ENCODE measurements at regions not wholly inside any gene's neighbourhood (a gene's known extent, or its start where the extent isn't known, plus 50 kb on each side); places are given as distances from the start of the nearest gene placed in this dataset.

DNA sequence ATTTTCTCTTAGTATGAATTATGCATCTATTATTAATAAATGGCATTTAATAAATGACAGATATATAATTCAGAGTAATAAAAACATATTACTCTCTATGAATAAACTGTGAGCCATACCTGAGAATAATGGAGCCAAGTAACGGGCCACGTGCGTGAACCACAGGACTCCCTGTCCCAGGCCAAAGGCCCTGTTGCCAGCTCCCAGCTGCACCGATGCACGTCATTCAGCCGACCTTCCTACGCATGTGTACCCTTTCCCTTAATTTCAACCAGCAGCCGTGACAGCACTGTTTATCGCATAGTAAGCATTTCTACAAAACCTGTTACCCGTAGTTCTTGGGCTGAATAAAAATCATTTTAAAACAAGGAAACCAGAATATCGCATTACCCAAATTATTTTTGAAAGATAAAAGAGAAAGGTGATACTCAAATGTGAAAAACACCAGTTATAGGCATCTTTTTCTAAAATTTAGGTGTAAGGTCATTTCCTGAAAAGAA, 827.2 kb upstream of the FRG1 start:
- Histone ChIP-seq H3K27me3 (ENCODE audit: low read length) (no peaks in the 10 kb centered on the region), H3K79me2 (ENCODE audit: low read length) (no peaks in the 10 kb centered on the region), H3K9me2 (replicated peaks; ENCODE audit: low read length) (no peaks in the 10 kb centered on the region), H2AFZ (ENCODE audit: low read length) (no peak overlapping the region), H3K27ac (ENCODE audit: low read length) (no peak overlapping the region), H3K36me3 (ENCODE audit: low read depth, low read length) (no peaks in the 10 kb centered on the region), H4K20me1 (ENCODE audit: low read length) (no peaks in the 10 kb centered on the region), H3K4me2 (ENCODE audit: low read length) (no peak overlapping the region), H3K9ac (ENCODE audit: low read length) (no peak overlapping the region), H3K9me3 (ENCODE audit: low read length) (no peaks in the 10 kb centered on the region), H3F3A (ENCODE audit: low read length, unreplicated experiment) (no peaks in the 10 kb centered on the region), H3K4me1 (ENCODE audit: insufficient read depth, low read length) (no peaks in the 10 kb centered on the region), H3K4me3 (ENCODE audit: low read length) (no peak overlapping the region)
- BruUV-seq (replicated peaks) = no TSS peak
- ChIA-PET POLR2A (ENCODE audit: unreplicated experiment) (no interaction called here), CTCF (no interaction called here)
- ATAC-seq = no peak
- intact Hi-C loops (cut with micrococcal nuclease) = no loop called here
- no peak for TF ChIP-seq EZH2 (IDR thresholded peaks at IDR 0.05; ENCODE audit: low read length, unreplicated experiment)
- TF ChIP-seq EZH2phosphoT487 (IDR thresholded peaks at IDR 0.05; ENCODE audit: borderline replicate concordance, low read length) = no peak
- TF ChIP-seq, protein P1, sequence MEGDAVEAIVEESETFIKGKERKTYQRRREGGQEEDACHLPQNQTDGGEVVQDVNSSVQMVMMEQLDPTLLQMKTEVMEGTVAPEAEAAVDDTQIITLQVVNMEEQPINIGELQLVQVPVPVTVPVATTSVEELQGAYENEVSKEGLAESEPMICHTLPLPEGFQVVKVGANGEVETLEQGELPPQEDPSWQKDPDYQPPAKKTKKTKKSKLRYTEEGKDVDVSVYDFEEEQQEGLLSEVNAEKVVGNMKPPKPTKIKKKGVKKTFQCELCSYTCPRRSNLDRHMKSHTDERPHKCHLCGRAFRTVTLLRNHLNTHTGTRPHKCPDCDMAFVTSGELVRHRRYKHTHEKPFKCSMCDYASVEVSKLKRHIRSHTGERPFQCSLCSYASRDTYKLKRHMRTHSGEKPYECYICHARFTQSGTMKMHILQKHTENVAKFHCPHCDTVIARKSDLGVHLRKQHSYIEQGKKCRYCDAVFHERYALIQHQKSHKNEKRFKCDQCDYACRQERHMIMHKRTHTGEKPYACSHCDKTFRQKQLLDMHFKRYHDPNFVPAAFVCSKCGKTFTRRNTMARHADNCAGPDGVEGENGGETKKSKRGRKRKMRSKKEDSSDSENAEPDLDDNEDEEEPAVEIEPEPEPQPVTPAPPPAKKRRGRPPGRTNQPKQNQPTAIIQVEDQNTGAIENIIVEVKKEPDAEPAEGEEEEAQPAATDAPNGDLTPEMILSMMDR (conservative IDR thresholded peaks at IDR 0.05; ENCODE audit: low read depth, low read length) = no peak
- DNase-seq = no peak

GRCh38 chr4:189117426-189117825, 823.2 kb upstream of the FRG1 start:
- no peaks in the 10 kb centered on the region for H3K27me3 ChIP-seq (ENCODE audit: low read length)
- H3K79me2 ChIP-seq (ENCODE audit: low read length) = no peaks in the 10 kb centered on the region
- ATAC-seq = no peak
- no peaks in the 10 kb centered on the region for H4K20me1 ChIP-seq (ENCODE audit: low read length)
- H3K36me3 ChIP-seq (ENCODE audit: low read depth, low read length) = no peaks in the 10 kb centered on the region
- H3K4me3 ChIP-seq (ENCODE audit: low read length) = no peak overlapping the region
- DNase-seq = peak; percentile 3
- H3K4me2 ChIP-seq (ENCODE audit: low read length) = no peak overlapping the region
- H3K9ac ChIP-seq (ENCODE audit: low read length) = no peak overlapping the region
- no peaks in the 10 kb centered on the region for H3F3A ChIP-seq (ENCODE audit: low read length, unreplicated experiment)
- no peak overlapping the region for H3K27ac ChIP-seq (ENCODE audit: low read length)
- H3K9me3 ChIP-seq (ENCODE audit: low read length) = no peaks in the 10 kb centered on the region
- BruUV-seq (replicated peaks) = no TSS peak
- H3K9me2 ChIP-seq (replicated peaks; ENCODE audit: low read length) = no peaks in the 10 kb centered on the region
- POLR2A ChIA-PET (ENCODE audit: unreplicated experiment) = no interaction called here
- no peak overlapping the region for H2AFZ ChIP-seq (ENCODE audit: low read length)
- TF ChIP-seq, protein P1 (conservative IDR thresholded peaks at IDR 0.05; ENCODE audit: low read depth, low read length) = no peak
- TF ChIP-seq EZH2phosphoT487 (IDR thresholded peaks at IDR 0.05; ENCODE audit: borderline replicate concordance, low read length) (no peak), EZH2 (IDR thresholded peaks at IDR 0.05; ENCODE audit: low read length, unreplicated experiment) (no peak)
- H3K4me1 ChIP-seq (ENCODE audit: insufficient read depth, low read length) = no peaks in the 10 kb centered on the region
- CTCF ChIA-PET = no interaction called here
- intact Hi-C loops (cut with micrococcal nuclease) = no loop called here

DNA sequence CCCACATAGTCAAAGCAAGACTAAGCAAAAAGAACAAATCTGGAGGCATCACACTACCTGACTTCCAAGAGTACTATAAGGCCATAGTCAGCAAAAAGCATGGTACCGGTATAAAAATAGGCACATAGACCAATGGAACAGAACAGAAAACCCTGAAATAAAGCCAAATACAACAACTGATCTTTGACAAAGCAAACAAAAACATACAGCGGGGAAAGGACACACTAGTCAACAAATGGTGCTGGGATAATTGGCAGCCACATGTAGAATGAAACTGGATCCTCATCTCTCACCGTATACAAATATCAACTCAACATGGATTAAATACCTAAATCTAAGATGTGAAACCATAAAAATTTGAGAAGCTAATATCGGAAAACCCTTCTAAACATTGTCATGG, 819.3 kb upstream of the FRG1 start:
- intact Hi-C loops (cut with micrococcal nuclease) = loop anchor here (10.0 kb wide), 1 partner anchor 147 kb away; no protein-coding TSS in a partner anchor
- ChIA-PET CTCF (no interaction called here), POLR2A (ENCODE audit: unreplicated experiment) (no interaction called here)
- Histone ChIP-seq H3K27ac (ENCODE audit: low read length) (no peak overlapping the region), H3K4me3 (ENCODE audit: low read length) (no peak overlapping the region), H3K9ac (ENCODE audit: low read length) (no peak overlapping the region), H3K4me2 (ENCODE audit: low read length) (no peak overlapping the region), H3K4me1 (ENCODE audit: insufficient read depth, low read length) (no peaks in the 10 kb centered on the region), H2AFZ (ENCODE audit: low read length) (no peak overlapping the region), H3K9me3 (ENCODE audit: low read length) (no peaks in the 10 kb centered on the region), H3K9me2 (replicated peaks; ENCODE audit: low read length) (no peaks in the 10 kb centered on the region), H3K27me3 (ENCODE audit: low read length) (no peaks in the 10 kb centered on the region), H3K36me3 (ENCODE audit: low read depth, low read length) (no peaks in the 10 kb centered on the region), H4K20me1 (ENCODE audit: low read length) (no peaks in the 10 kb centered on the region), H3K79me2 (ENCODE audit: low read length) (no peaks in the 10 kb centered on the region), H3F3A (ENCODE audit: low read length, unreplicated experiment) (no peaks in the 10 kb centered on the region)
- BruUV-seq (replicated peaks) = no TSS peak
- ATAC-seq (no peak), DNase-seq (no peak)
- TF ChIP-seq, protein P1 (conservative IDR thresholded peaks at IDR 0.05; ENCODE audit: low read depth, low read length) = no peak
- TF ChIP-seq EZH2 (IDR thresholded peaks at IDR 0.05; ENCODE audit: low read length, unreplicated experiment) = no peak
- TF ChIP-seq EZH2phosphoT487 (IDR thresholded peaks at IDR 0.05; ENCODE audit: borderline replicate concordance, low read length) = no peak

All from PC-3 (cell line).